Endothelial cell (in vitro differentiated cells): ENCODE measurements at regions not wholly inside any gene's neighbourhood (a gene's known extent, or its start where the extent isn't known, plus 50 kb on each side); places are given as distances from the start of the nearest gene placed in this dataset.

Experiments used
- DNase-seq: peaks from one replicate; pipeline ENCODE4 v3.0.0; 2021; ENCODE audit warnings: low spot score
- H3K27ac Mint-ChIP-seq: one replicate; pipeline ENCODE4 v1.8.0; 2021; ENCODE audit warnings: mixed read lengths, inconsistent platforms; ENCODE audit not compliant: unreplicated experiment
- H3K27me3 Mint-ChIP-seq: one replicate; pipeline ENCODE4 v1.8.0; 2021; ENCODE audit warnings: mild to moderate bottlenecking, moderate library complexity, mixed read lengths, inconsistent platforms; ENCODE audit not compliant: unreplicated experiment
- H3K36me3 Mint-ChIP-seq: one replicate; pipeline ENCODE4 v1.8.0; 2021; ENCODE audit warnings: mild to moderate bottlenecking, low read depth, mixed read lengths, inconsistent platforms; ENCODE audit not compliant: unreplicated experiment
- H3K4me1 Mint-ChIP-seq: one replicate; pipeline ENCODE4 v1.8.0; 2021; ENCODE audit warnings: mild to moderate bottlenecking, mixed read lengths, inconsistent platforms; ENCODE audit not compliant: unreplicated experiment
- H3K4me3 Mint-ChIP-seq: one replicate; pipeline ENCODE4 v1.8.0; 2021; ENCODE audit warnings: mild to moderate bottlenecking, mixed read lengths, inconsistent platforms; ENCODE audit not compliant: unreplicated experiment
- H3K9me3 Mint-ChIP-seq: one replicate; pipeline ENCODE4 v1.8.0; 2021; ENCODE audit warnings: mixed read lengths, inconsistent platforms; ENCODE audit not compliant: unreplicated experiment
- CTCF ChIP-seq: fragments of 200-600 bp; sonication (generic); IDR thresholded peaks from one replicate; pipeline ENCODE4 v1.5.0; 2021; ENCODE audit warnings: antibody characterized with exemption; ENCODE audit not compliant: unreplicated experiment

- no peak overlapping the region for H3K27ac Mint-ChIP-seq
- no peak for TF ChIP-seq CTCF
- H3K4me3 Mint-ChIP-seq: no peak overlapping the region
Measured at GRCh38 chr19:31112158-31112557, 237.1 kb downstream of the TSHZ3 start.

GRCh38 chr19:31111741-31112140 is 237.5 kb downstream of the TSHZ3 start:
- no peaks in the 10 kb centered on the region for H3K9me3 Mint-ChIP-seq
- H3K36me3 Mint-ChIP-seq: no peaks in the 10 kb centered on the region
- H3K27ac Mint-ChIP-seq: no peak overlapping the region
- peaks cover 8% of the 10 kb centered on the region for H3K4me1 Mint-ChIP-seq
- H3K4me3 Mint-ChIP-seq: no peak overlapping the region
- H3K27me3 Mint-ChIP-seq: no peaks in the 10 kb centered on the region
- TF ChIP-seq CTCF: no peak
- no peak for DNase-seq

More at GRCh38 chr19:31112158-31112557, 237.1 kb downstream of the TSHZ3 start:
- no peaks in the 10 kb centered on the region for H3K27me3 Mint-ChIP-seq
- no peaks in the 10 kb centered on the region for H3K9me3 Mint-ChIP-seq
- no peak for DNase-seq
- no peaks in the 10 kb centered on the region for H3K36me3 Mint-ChIP-seq
- H3K4me1 Mint-ChIP-seq: peaks cover 8% of the 10 kb centered on the region

GRCh38 chr19:31110336-31110735 is 238.9 kb downstream of the TSHZ3 start:
- Mint-ChIP-seq H3K9me3 (no peaks in the 10 kb centered on the region), H3K36me3 (no peaks in the 10 kb centered on the region), H3K4me3 (no peak overlapping the region), H3K27me3 (no peaks in the 10 kb centered on the region), H3K27ac (no peak overlapping the region), H3K4me1 (peaks cover 8% of the 10 kb centered on the region)
- no peak for TF ChIP-seq CTCF
- DNase-seq: peak; percentile 13

GRCh38 chr19:31109636-31110035 is 239.6 kb downstream of the TSHZ3 start:
- H3K27me3 Mint-ChIP-seq: peaks cover 2% of the 10 kb centered on the region
- no peak overlapping the region for H3K27ac Mint-ChIP-seq
- DNase-seq: no peak
- peaks cover 8% of the 10 kb centered on the region for H3K4me1 Mint-ChIP-seq
- no peaks in the 10 kb centered on the region for H3K36me3 Mint-ChIP-seq
- no peaks in the 10 kb centered on the region for H3K9me3 Mint-ChIP-seq
- TF ChIP-seq CTCF: no peak
- no peak overlapping the region for H3K4me3 Mint-ChIP-seq

- Mint-ChIP-seq H3K27ac (no peak overlapping the region), H3K36me3 (no peaks in the 10 kb centered on the region)
Measured at GRCh38 chr19:31107096-31107495, 242.1 kb downstream of the TSHZ3 start.

More at GRCh38 chr19:31107096-31107495, 242.1 kb downstream of the TSHZ3 start:
- H3K27me3 Mint-ChIP-seq: peaks cover 2% of the 10 kb centered on the region
- peaks cover 15% of the 10 kb centered on the region for H3K4me1 Mint-ChIP-seq
- no peak for TF ChIP-seq CTCF
- no peak overlapping the region for H3K4me3 Mint-ChIP-seq
- no peaks in the 10 kb centered on the region for H3K9me3 Mint-ChIP-seq
- no peak for DNase-seq
